ENCODE measurements at regions not wholly inside any gene's neighbourhood (a gene's known extent, or its start where the extent isn't known, plus 50 kb on each side); places are given as distances from the start of the nearest gene placed in this dataset.

DNA sequence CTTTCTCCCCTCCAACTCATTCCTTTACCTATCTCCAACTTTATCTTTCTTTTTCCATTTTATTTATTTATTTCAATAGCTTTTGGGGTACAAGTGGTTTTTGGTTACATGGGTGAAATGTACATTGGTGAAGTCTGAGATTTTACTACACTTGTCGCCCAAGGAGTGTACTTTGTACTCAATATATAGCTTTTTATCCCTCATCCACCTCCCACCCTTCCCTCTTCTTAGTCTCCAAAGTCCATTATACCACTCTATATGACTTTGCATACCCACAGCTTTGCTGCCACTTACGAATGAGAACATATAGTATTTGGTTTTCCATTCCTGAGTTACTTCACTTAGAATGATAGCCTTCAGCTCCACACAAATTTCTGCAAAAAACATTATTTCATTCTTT is 152.6 kb upstream of the NUDT4 start:
- TF ChIP-seq, protein P1, sequence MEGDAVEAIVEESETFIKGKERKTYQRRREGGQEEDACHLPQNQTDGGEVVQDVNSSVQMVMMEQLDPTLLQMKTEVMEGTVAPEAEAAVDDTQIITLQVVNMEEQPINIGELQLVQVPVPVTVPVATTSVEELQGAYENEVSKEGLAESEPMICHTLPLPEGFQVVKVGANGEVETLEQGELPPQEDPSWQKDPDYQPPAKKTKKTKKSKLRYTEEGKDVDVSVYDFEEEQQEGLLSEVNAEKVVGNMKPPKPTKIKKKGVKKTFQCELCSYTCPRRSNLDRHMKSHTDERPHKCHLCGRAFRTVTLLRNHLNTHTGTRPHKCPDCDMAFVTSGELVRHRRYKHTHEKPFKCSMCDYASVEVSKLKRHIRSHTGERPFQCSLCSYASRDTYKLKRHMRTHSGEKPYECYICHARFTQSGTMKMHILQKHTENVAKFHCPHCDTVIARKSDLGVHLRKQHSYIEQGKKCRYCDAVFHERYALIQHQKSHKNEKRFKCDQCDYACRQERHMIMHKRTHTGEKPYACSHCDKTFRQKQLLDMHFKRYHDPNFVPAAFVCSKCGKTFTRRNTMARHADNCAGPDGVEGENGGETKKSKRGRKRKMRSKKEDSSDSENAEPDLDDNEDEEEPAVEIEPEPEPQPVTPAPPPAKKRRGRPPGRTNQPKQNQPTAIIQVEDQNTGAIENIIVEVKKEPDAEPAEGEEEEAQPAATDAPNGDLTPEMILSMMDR (IDR thresholded peaks at IDR 0.05): no peak
- Histone ChIP-seq H3K4me3 (no peak overlapping the region), H3K27ac (no peak overlapping the region)
- no peak for DNase-seq (ENCODE audit: low spot score)

DNA sequence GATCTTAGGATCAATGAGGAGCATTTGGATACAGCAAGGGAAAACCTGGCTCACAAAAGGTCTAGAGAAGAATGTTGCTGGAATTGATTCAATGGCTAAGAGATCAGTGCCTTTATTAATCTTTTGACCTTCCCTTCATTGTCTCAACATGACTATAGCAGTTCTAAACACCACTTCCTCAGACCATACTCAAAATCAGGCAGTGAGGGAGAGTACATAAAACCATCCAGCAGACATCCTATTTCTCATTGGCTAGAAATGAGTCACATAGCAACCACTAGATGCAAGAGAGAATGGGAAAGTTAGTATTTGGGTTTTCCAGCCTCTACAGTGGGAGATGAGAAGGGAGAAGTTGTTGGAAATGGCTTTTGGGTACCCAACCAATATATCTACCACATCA is 151.4 kb upstream of the NUDT4 start:
- TF ChIP-seq, protein P1 (IDR thresholded peaks at IDR 0.05): no peak
- no peak for DNase-seq (ENCODE audit: low spot score)
- Histone ChIP-seq H3K27ac (no peak overlapping the region), H3K4me3 (no peak overlapping the region)

DNA sequence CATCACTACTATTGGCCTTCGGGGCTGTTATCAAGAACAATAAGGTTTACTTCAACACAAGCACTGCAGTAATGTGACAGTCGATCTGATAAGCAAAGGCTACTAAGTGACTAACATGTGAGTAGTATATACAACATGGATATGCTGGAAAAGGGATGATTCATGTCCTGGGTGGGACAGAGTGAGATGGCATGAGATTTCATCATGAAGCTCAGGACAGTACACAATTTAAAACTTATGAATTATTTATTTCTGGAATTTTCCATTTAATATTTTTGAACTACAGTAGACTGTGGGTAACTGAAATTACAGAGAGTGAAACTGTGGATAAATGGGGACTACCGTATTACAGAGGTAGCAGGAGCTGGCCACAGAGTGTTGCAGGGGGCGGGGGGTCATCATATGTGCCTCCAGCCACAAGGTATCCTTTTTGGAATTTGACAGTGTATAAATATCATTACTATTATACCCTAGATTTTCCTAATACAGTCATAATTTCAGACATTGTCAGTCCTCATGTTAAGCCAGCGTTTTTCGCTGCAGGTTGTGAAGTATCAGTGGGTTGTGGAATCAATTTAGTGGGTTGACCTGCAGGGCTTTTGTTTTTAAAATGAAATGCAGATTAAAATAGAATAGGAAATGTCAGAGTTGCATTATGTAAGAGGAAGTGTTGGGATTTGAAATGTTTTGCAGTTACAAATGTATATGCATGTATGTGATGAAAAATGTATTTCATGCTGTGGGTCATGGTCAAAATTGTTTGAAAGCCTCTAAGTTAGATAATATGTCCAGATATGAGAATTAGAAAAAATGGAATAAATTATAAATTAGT is 148.0 kb upstream of the NUDT4 start:
- no peak overlapping the region for H3K27ac ChIP-seq
- TF ChIP-seq, protein P1 (IDR thresholded peaks at IDR 0.05): no peak
- H3K4me3 ChIP-seq: no peak overlapping the region
- no peak for DNase-seq (ENCODE audit: low spot score)

DNA sequence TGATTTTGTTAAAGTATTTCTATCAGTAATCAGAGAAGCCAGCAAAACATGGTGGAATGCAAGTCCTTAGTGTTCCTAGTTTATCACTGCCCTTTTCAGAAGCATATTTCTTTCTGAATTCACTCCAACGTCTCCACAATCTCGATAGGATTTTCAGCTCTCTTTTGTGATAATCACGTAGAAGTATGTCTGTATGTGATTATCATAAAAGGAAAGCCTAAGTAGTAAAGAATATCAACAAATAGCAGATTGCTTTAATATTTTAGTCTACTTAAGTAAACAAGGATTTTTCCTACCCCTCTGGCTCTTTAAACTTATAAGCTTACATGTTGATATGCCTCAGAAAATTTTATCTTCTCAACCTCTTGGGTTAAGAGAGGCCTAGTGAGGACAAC is 147.4 kb upstream of the NUDT4 start:
- TF ChIP-seq, protein P1 (IDR thresholded peaks at IDR 0.05): no peak
- H3K4me3 ChIP-seq: no peak overlapping the region
- DNase-seq (ENCODE audit: low spot score): no peak
- no peak overlapping the region for H3K27ac ChIP-seq

DNA sequence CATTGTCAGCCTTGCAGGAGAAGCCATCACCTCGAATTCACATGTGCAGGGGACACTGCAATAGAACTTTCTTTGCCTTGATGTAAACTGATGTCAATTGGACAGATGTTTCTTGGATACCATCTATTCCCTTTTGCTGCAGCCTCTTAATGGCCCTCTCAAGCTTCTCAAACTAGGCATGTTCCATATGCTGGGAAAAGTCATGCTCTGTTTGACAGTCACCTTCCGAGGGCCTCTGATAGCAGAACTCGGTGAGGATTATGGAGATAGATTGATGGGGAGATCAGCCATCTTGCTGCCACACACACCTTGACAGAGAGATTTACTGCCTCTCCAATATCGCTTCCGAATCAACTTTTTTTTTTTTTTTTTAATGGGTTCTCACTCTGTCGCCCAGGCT is 145.8 kb upstream of the NUDT4 start:
- DNase-seq (ENCODE audit: low spot score): no peak
- no peak overlapping the region for H3K4me3 ChIP-seq
- TF ChIP-seq, protein P1 (IDR thresholded peaks at IDR 0.05): no peak
- no peak overlapping the region for H3K27ac ChIP-seq

DNA sequence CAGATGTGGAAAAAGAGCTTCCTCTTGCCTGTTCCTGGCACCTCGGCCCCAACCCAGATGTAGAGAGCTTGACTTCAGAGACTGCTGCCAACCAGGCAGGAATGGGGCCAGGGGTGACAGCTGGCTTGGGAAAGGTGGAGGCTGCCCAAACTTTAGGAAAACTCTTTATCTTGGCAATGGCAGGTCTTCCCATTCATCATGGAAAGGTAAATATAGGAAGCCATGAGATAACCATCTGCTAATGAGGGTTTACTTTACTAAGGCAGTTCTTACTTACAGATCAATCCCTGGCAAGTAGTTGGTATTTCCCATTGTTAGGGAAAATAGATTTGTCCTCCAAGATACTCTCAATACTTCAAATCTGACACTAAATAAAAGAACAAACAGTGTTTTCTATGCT is 143.1 kb upstream of the NUDT4 start:
- H3K4me3 ChIP-seq: no peak overlapping the region
- no peak for DNase-seq (ENCODE audit: low spot score)
- TF ChIP-seq, protein P1 (IDR thresholded peaks at IDR 0.05): no peak
- H3K27ac ChIP-seq: peak overlapping the region in 1 of 2 donors; percentile 22

DNA sequence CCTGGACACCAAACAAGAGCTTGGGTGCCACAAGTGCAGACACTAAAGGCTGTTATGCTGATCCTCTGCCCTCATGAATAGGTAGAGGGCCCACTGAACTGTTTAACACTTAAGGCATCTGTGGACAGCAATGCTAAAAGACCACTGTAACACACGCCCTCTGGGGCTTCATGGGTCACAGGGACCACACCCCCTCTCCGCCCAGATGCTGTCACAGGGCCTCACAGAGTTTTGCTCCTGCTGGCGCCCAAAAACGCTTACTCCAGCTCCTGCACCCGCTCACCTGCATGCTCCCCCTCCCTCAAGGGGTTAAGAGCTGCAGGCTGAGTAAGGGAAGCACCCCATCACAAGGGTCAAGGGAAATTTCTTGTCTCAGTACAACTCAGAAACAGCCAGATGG is 141.8 kb upstream of the NUDT4 start:
- H3K27ac ChIP-seq: no peak overlapping the region
- TF ChIP-seq, protein P1 (IDR thresholded peaks at IDR 0.05): no peak
- DNase-seq (ENCODE audit: low spot score): no peak
- H3K4me3 ChIP-seq: no peak overlapping the region
